ENCODE measurements at regions not wholly inside any gene's neighbourhood (a gene's known extent, or its start where the extent isn't known, plus 50 kb on each side); places are given as distances from the start of the nearest gene placed in this dataset.
A peak's percentile ranks its signal among the peaks of the same experiment; 100 is the strongest.

DNA sequence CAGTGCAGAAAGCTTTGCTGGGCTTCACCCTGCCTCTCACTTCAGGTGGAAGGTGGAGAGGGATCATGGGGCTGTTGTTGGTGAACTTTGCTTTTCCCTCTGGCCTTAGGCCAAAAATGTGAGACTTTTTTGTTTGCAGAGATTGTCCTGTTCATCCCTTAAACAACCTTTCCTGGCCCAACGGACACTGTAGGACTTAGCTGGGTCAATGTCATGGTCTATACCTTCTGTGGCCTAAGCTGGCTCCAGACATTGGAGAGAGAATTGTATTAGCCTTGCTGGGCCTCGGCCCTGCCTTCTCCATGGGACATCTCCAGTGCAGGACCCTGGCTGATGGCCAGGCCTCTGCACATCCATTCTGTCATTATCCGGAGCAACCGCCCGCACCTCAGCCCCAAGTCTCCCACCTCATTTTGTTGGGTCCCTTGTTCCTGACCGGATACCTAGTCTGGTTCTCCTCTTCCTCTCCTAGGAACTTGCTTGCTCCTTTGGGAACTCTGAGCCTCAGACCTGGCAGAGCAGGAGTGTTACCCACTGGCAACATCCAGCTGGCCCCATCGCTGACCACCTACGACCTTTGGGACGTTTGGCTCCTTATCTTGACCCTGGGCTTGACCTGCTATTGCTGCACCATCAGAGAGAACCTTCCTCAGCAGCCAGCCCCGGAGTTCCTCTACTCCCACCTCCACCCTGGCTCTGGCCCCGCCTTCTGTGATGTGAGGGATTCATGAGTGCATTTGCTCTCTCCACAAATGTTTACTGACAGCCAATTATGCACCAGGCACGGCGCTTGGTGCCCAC lies 128.2 kb downstream of the BANF2 start (continued):
- TF ChIP-seq ZNF605 (CRISPR knock-in tag; IDR thresholded peaks at IDR 0.05) (no peak), ZBTB2 (CRISPR knock-in tag; IDR thresholded peaks at IDR 0.05; ENCODE audit: low read depth) (no peak), ETV5 (CRISPR knock-in tag; IDR thresholded peaks at IDR 0.05; ENCODE audit: borderline replicate concordance) (peak; percentile 56; the same call in 1 of the 2 replicates), FOXJ3 (CRISPR knock-in tag; IDR thresholded peaks at IDR 0.05; ENCODE audit: borderline replicate concordance) (peak; percentile 88; the same call in 1 of the 2 replicates), EEA1 (CRISPR knock-in tag; IDR thresholded peaks at IDR 0.05; ENCODE audit: borderline replicate concordance) (no peak), ZNF768 (CRISPR knock-in tag; IDR thresholded peaks at IDR 0.05) (no peak), ZNF543 (CRISPR knock-in tag; IDR thresholded peaks at IDR 0.05) (no peak), ZMYM2 (CRISPR knock-in tag; IDR thresholded peaks at IDR 0.05) (no peak), REST (IDR thresholded peaks at IDR 0.05; ENCODE audit: borderline replicate concordance in 1 of 2, low read depth in 1 of 2, low read length in 2 of 2) (no peak), FOXP4 (CRISPR knock-in tag; IDR thresholded peaks at IDR 0.05) (peak; percentile 62), SOX13 (IDR thresholded peaks at IDR 0.05) (no peak), SOX13 (CRISPR knock-in tag; conservative IDR thresholded peaks at IDR 0.05 in 1 of 2, IDR thresholded peaks at IDR 0.05 in 1 of 2) (peak in 1 of 2 experiments; percentile 85; a peak in 2 of 4 replicates), SOX6 (IDR thresholded peaks at IDR 0.05) (no peak), SOX6 (CRISPR knock-in tag; IDR thresholded peaks at IDR 0.05) (peak; percentile 83)
- TF ChIP-seq, protein P1, sequence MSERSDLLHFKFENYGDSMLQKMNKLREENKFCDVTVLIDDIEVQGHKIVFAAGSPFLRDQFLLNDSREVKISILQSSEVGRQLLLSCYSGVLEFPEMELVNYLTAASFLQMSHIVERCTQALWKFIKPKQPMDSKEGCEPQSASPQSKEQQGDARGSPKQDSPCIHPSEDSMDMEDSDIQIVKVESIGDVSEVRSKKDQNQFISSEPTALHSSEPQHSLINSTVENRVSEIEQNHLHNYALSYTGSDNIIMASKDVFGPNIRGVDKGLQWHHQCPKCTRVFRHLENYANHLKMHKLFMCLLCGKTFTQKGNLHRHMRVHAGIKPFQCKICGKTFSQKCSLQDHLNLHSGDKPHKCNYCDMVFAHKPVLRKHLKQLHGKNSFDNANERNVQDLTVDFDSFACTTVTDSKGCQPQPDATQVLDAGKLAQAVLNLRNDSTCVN (CRISPR knock-in tag; IDR thresholded peaks at IDR 0.05; ENCODE audit: borderline replicate concordance) = no peak
- TF ChIP-seq, protein P2, sequence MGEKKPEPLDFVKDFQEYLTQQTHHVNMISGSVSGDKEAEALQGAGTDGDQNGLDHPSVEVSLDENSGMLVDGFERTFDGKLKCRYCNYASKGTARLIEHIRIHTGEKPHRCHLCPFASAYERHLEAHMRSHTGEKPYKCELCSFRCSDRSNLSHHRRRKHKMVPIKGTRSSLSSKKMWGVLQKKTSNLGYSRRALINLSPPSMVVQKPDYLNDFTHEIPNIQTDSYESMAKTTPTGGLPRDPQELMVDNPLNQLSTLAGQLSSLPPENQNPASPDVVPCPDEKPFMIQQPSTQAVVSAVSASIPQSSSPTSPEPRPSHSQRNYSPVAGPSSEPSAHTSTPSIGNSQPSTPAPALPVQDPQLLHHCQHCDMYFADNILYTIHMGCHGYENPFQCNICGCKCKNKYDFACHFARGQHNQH (CRISPR knock-in tag; IDR thresholded peaks at IDR 0.05) = 0 out of 2 replicates have a peak, but pooled peaks have one; percentile 45

Measured in HepG2 (cell line).